ENCODE measurements at regions not wholly inside any gene's neighbourhood (a gene's known extent, or its start where the extent isn't known, plus 50 kb on each side); places are given as distances from the start of the nearest gene placed in this dataset.

- 43 to 66% methylated on average over 2 of the region's 2 CpGs for WGBS, 2 donors
- DNase-seq, result no peak
- H3K36me3 ChIP-seq, result no peaks in the 10 kb centered on the region
- intact Hi-C loops (cut with DNase I), result no loop called here
- TF ChIP-seq POLR2AphosphoS5 (IDR thresholded peaks at IDR 0.05) (no peak), POLR2A (IDR thresholded peaks at IDR 0.05) (no peak), EP300 (IDR thresholded peaks at IDR 0.05) (no peak), CTCF (IDR thresholded peaks at IDR 0.05) (no peak)
- H3K4me1 ChIP-seq, result peaks cover 0 to 20% (median 16%) of the 10 kb centered on the region in 4 donors
- no peaks in the 10 kb centered on the region for H3K27me3 ChIP-seq
- H3K9me3 ChIP-seq, result no peaks in the 10 kb centered on the region
- no peak overlapping the region for H3K27ac ChIP-seq
- H3K4me3 ChIP-seq, result no peak overlapping the region
Measured at GRCh38 chr4:123741906-123742305, 345.3 kb downstream of the SPRY1 start.

- no peaks in the 10 kb centered on the region for H3K36me3 ChIP-seq
- no peak overlapping the region for H3K4me3 ChIP-seq
- H3K27me3 ChIP-seq, result no peaks in the 10 kb centered on the region
- no peak for DNase-seq
- no peak for TF ChIP-seq CTCF (IDR thresholded peaks at IDR 0.05)
- peak; percentile 28 to 85 (median 71) for TF ChIP-seq POLR2AphosphoS5 (IDR thresholded peaks at IDR 0.05)
- TF ChIP-seq EP300 (IDR thresholded peaks at IDR 0.05), result no peak
- H3K9me3 ChIP-seq, result no peaks in the 10 kb centered on the region
- H3K4me1 ChIP-seq, result peaks cover 0 to 20% (median 16%) of the 10 kb centered on the region in 4 donors
- peak overlapping the region in 3 of 4 donors; percentile 40 to 50 (median 44) for H3K27ac ChIP-seq
- intact Hi-C loops (cut with DNase I), result no loop called here
Measured at GRCh38 chr4:123743848-123744247, 347.3 kb downstream of the SPRY1 start.

DNA sequence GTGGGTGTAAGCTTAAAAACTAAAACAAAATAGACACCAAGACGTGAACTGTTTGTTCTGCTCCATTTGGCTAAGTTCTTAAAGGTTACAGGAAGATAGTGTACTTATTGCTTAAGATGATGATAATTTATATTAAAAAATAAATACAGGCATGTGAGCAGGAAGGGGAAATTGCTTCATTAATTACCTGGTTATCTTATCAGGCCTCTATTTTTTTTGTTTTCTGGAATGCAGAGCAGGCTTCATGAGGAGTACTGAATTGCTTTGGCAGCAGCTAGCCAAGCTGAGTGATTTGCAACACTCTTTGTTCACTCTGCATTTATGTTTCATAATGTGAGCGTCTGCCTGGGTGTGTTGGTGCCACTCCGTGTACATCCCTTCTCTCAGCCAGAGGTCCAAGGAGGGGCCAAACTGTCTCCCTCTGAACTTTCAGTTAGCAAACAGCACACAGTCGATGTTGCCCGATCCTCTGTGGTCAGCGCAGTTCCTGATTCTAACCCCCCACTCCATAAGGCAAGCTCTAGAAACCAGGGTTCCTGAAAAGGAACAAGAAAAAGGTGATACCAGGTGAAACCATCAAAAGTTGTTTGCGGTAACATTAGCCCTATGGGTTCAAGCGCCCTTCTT lies 348.2 kb downstream of the SPRY1 start:
- no peaks in the 10 kb centered on the region for H3K9me3 ChIP-seq
- no peaks in the 10 kb centered on the region for H3K27me3 ChIP-seq
- TF ChIP-seq EP300 (IDR thresholded peaks at IDR 0.05) (no peak), CTCF (IDR thresholded peaks at IDR 0.05) (no peak), POLR2AphosphoS5 (IDR thresholded peaks at IDR 0.05) (peak in 3 of 4 donors; percentile 15 to 33 (median 25)), POLR2A (IDR thresholded peaks at IDR 0.05) (no peak)
- intact Hi-C loops (cut with DNase I), result no loop called here
- H3K4me3 ChIP-seq, result no peak overlapping the region
- H3K27ac ChIP-seq, result peak overlapping the region in 3 of 4 donors; percentile 40 to 50 (median 44)
- 49 to 74% methylated on average over 8 of the region's 8 CpGs for WGBS, 2 donors
- H3K4me1 ChIP-seq, result peaks cover 0 to 20% (median 16%) of the 10 kb centered on the region in 4 donors
- peak; percentile 65 for DNase-seq
- no peaks in the 10 kb centered on the region for H3K36me3 ChIP-seq

- no peak for DNase-seq
- Histone ChIP-seq H3K4me3 (no peak overlapping the region), H3K27me3 (no peaks in the 10 kb centered on the region), H3K36me3 (no peaks in the 10 kb centered on the region), H3K27ac (no peak overlapping the region), H3K9me3 (no peaks in the 10 kb centered on the region), H3K4me1 (peaks cover 0 to 20% (median 16%) of the 10 kb centered on the region in 4 donors)
- 65 to 92% methylated on average over 7 of the region's 7 CpGs for WGBS, 2 donors
- intact Hi-C loops (cut with DNase I), result no loop called here
- TF ChIP-seq POLR2AphosphoS5 (IDR thresholded peaks at IDR 0.05) (no peak), CTCF (IDR thresholded peaks at IDR 0.05) (no peak), EP300 (IDR thresholded peaks at IDR 0.05) (no peak), POLR2A (IDR thresholded peaks at IDR 0.05) (no peak)
Measured at GRCh38 chr4:123747016-123747415, 350.4 kb downstream of the SPRY1 start.

- no peak for DNase-seq
- intact Hi-C loops (cut with DNase I), result no loop called here
- peaks cover 0 to 15% (median 13%) of the 10 kb centered on the region in 4 donors for H3K4me1 ChIP-seq
- no peaks in the 10 kb centered on the region for H3K36me3 ChIP-seq
- H3K27me3 ChIP-seq, result no peaks in the 10 kb centered on the region
- no peak overlapping the region for H3K27ac ChIP-seq
- 76 to 89% methylated on average over 3 of the region's 3 CpGs for WGBS, 2 donors
- no peak for TF ChIP-seq EP300 (IDR thresholded peaks at IDR 0.05)
- TF ChIP-seq POLR2AphosphoS5 (IDR thresholded peaks at IDR 0.05), result no peak
- no peak for TF ChIP-seq POLR2A (IDR thresholded peaks at IDR 0.05)
- no peak for TF ChIP-seq CTCF (IDR thresholded peaks at IDR 0.05)
- H3K9me3 ChIP-seq, result no peaks in the 10 kb centered on the region
- no peak overlapping the region for H3K4me3 ChIP-seq
Measured at GRCh38 chr4:123748806-123749205, 352.2 kb downstream of the SPRY1 start.

All from sigmoid colon (tissue), 6 donors.